Astrocyte (in vitro differentiated cells and primary cell): ENCODE measurements at regions not wholly inside any gene's neighbourhood (a gene's known extent, or its start where the extent isn't known, plus 50 kb on each side); places are given as distances from the start of the nearest gene placed in this dataset.
A peak's percentile ranks its signal among the peaks of the same experiment; 100 is the strongest.
"Not testable (repeated sequence)": the region's sequence is repeated elsewhere in the genome, so short reads cannot be mapped to it uniquely, and the experiment has no call there.

Experiments used
- DNase-seq: peaks from one replicate; pipeline ENCODE4 v3.0.0-alpha.2; 2010; ENCODE audit warnings: low read depth
- FAIRE-seq: peaks from 2 replicates; lab custom pipeline; 2011; peaks lifted over from hg19 to GRCh38; lab: Jason Lieb, UNC
- H2AFZ ChIP-seq: 2 replicates; pipeline ENCODE4 v1.6.0; 2012; ENCODE audit warnings: low read depth, low read length, inconsistent platforms
- H3K27ac ChIP-seq: 2 replicates; pipeline ENCODE4 v1.5.1; 2011; ENCODE audit warnings: low read depth, low read length, inconsistent platforms
- H3K27me3 ChIP-seq: 2 replicates; pipeline ENCODE4 v1.6.0; 2011; ENCODE audit warnings: low read length, inconsistent platforms; ENCODE audit not compliant: insufficient read depth
- H3K36me3 ChIP-seq: 2 replicates; pipeline ENCODE4 v1.5.1; 2011; ENCODE audit warnings: low read length, inconsistent platforms; ENCODE audit not compliant: insufficient read depth
- H3K4me1 ChIP-seq: 2 replicates; pipeline ENCODE4 v1.5.1; 2011; ENCODE audit warnings: low read length, inconsistent platforms; ENCODE audit not compliant: insufficient read depth
- H3K4me2 ChIP-seq: 2 replicates; pipeline ENCODE4 v1.6.0; 2012; ENCODE audit warnings: low read length, inconsistent platforms
- H3K4me3 ChIP-seq: 2 replicates; pipeline ENCODE4 v1.5.1; 2011; ENCODE audit warnings: low read depth, mild to moderate bottlenecking, low read length, inconsistent platforms; ENCODE audit not compliant: insufficient read depth
- H3K79me2 ChIP-seq: 2 replicates; pipeline ENCODE4 v1.6.0; 2012; ENCODE audit warnings: mild to moderate bottlenecking, low read length, inconsistent platforms; ENCODE audit not compliant: insufficient read depth
- H3K9ac ChIP-seq: 2 replicates; pipeline ENCODE4 v1.6.0; 2012; ENCODE audit warnings: mild to moderate bottlenecking, low read length, inconsistent platforms
- H3K9me3 ChIP-seq: 2 replicates; pipeline ENCODE4 v1.5.1; 2012; ENCODE audit warnings: low read depth, mild to moderate bottlenecking, low read length, inconsistent platforms; ENCODE audit not compliant: insufficient read depth
- H4K20me1 ChIP-seq: 2 replicates; pipeline ENCODE4 v1.6.0; 2012; ENCODE audit warnings: low read length, inconsistent platforms; ENCODE audit not compliant: insufficient read depth
- H3K27ac Mint-ChIP-seq: one replicate; pipeline ENCODE4 v1.8.0; 2021; ENCODE audit warnings: mild to moderate bottlenecking, mixed read lengths; ENCODE audit not compliant: unreplicated experiment
- H3K27me3 Mint-ChIP-seq: one replicate; pipeline ENCODE4 v1.8.0; 2021; ENCODE audit warnings: low read depth, mixed read lengths; ENCODE audit not compliant: unreplicated experiment
- H3K36me3 Mint-ChIP-seq: one replicate; pipeline ENCODE4 v1.8.0; 2021; ENCODE audit warnings: low read depth, mixed read lengths; ENCODE audit not compliant: unreplicated experiment
- H3K4me1 Mint-ChIP-seq: one replicate; pipeline ENCODE4 v1.8.0; 2021; ENCODE audit warnings: low read depth, mixed read lengths; ENCODE audit not compliant: unreplicated experiment
- H3K4me3 Mint-ChIP-seq: one replicate; pipeline ENCODE4 v1.8.0; 2021; ENCODE audit warnings: mild to moderate bottlenecking, moderate library complexity, mixed read lengths; ENCODE audit not compliant: unreplicated experiment
- H3K9me3 Mint-ChIP-seq: one replicate; pipeline ENCODE4 v1.8.0; 2021; ENCODE audit warnings: mild to moderate bottlenecking, mixed read lengths; ENCODE audit not compliant: unreplicated experiment
- CTCF ChIP-seq: IDR thresholded peaks from 2 replicates; pipeline ENCODE4 v1.5.1; 2011; ENCODE audit warnings: low read depth, mild to moderate bottlenecking, inconsistent platforms, low read length, moderate library complexity; ENCODE audit not compliant: insufficient read depth
- EZH2 ChIP-seq: IDR thresholded peaks from 2 replicates; pipeline ENCODE4 v1.6.1; 2012; ENCODE audit warnings: mild to moderate bottlenecking, low read length, inconsistent platforms; ENCODE audit not compliant: insufficient read depth

- FAIRE-seq = no peak
- peaks cover 22% of the 10 kb centered on the region for H3K9me3 Mint-ChIP-seq
Observed at GRCh38 chr2:78757191-78757590, 268.3 kb upstream of the REG3G start.

GRCh38 chr2:78757640-78758039 is 267.9 kb upstream of the REG3G start:
- H3K4me3 Mint-ChIP-seq = no peak overlapping the region
- no peaks in the 10 kb centered on the region for H3K36me3 ChIP-seq
- no peaks in the 10 kb centered on the region for H3K9me3 ChIP-seq
- no peak overlapping the region for H3K9ac ChIP-seq
- peaks cover 27% of the 10 kb centered on the region for H3K9me3 Mint-ChIP-seq
- peaks cover 1% of the 10 kb centered on the region for H3K4me1 Mint-ChIP-seq
- no peaks in the 10 kb centered on the region for H3K79me2 ChIP-seq
- no peak overlapping the region for H3K27ac ChIP-seq
- no peaks in the 10 kb centered on the region for H3K4me1 ChIP-seq
- DNase-seq = no peak
- no peaks in the 10 kb centered on the region for H3K36me3 Mint-ChIP-seq
- H3K4me3 ChIP-seq = no peak overlapping the region
- H2AFZ ChIP-seq = no peak overlapping the region
- no peaks in the 10 kb centered on the region for H3K27me3 Mint-ChIP-seq
- H3K27ac Mint-ChIP-seq = no peak overlapping the region
- no peak for TF ChIP-seq CTCF
- no peak for TF ChIP-seq EZH2
- H3K4me2 ChIP-seq = no peak overlapping the region
- no peak for FAIRE-seq
- H3K27me3 ChIP-seq = no peaks in the 10 kb centered on the region
- H4K20me1 ChIP-seq = no peaks in the 10 kb centered on the region

More at GRCh38 chr2:78757191-78757590, 268.3 kb upstream of the REG3G start:
- H3K4me3 Mint-ChIP-seq = no peak overlapping the region
- Histone ChIP-seq H3K4me1 (no peaks in the 10 kb centered on the region), H3K9ac (no peak overlapping the region), H2AFZ (no peak overlapping the region), H3K27me3 (no peaks in the 10 kb centered on the region), H3K36me3 (no peaks in the 10 kb centered on the region), H3K4me3 (no peak overlapping the region), H4K20me1 (no peaks in the 10 kb centered on the region), H3K4me2 (no peak overlapping the region), H3K79me2 (no peaks in the 10 kb centered on the region), H3K9me3 (no peaks in the 10 kb centered on the region), H3K27ac (no peak overlapping the region)
- no peaks in the 10 kb centered on the region for H3K27me3 Mint-ChIP-seq
- peaks cover 1% of the 10 kb centered on the region for H3K4me1 Mint-ChIP-seq
- TF ChIP-seq CTCF = no peak
- H3K36me3 Mint-ChIP-seq = no peaks in the 10 kb centered on the region
- DNase-seq = no peak
- H3K27ac Mint-ChIP-seq = no peak overlapping the region

- peaks cover 30% of the 10 kb centered on the region for H3K9me3 Mint-ChIP-seq
- H3K27me3 ChIP-seq, H3K9me3 ChIP-seq, H3K4me1 ChIP-seq, H3K27ac ChIP-seq, H3K79me2 ChIP-seq, H3K4me2 ChIP-seq, H3K9ac ChIP-seq, H3K27me3 Mint-ChIP-seq, FAIRE-seq, H3K4me3 ChIP-seq, H3K36me3 ChIP-seq, H3K36me3 Mint-ChIP-seq, H2AFZ ChIP-seq, DNase-seq, H3K4me1 Mint-ChIP-seq, H4K20me1 ChIP-seq: not testable (repeated sequence)
- peak overlapping the region; percentile 10 for H3K27ac Mint-ChIP-seq
- H3K4me3 Mint-ChIP-seq = peak overlapping the region; percentile 15
Observed at GRCh38 chr2:78758765-78759164, 266.7 kb upstream of the REG3G start.
